ENCODE measurements at regions not wholly inside any gene's neighbourhood (a gene's known extent, or its start where the extent isn't known, plus 50 kb on each side); places are given as distances from the start of the nearest gene placed in this dataset.
"Not testable (repeated sequence)": the region's sequence is repeated elsewhere in the genome, so short reads cannot be mapped to it uniquely, and the experiment has no call there.

DNA sequence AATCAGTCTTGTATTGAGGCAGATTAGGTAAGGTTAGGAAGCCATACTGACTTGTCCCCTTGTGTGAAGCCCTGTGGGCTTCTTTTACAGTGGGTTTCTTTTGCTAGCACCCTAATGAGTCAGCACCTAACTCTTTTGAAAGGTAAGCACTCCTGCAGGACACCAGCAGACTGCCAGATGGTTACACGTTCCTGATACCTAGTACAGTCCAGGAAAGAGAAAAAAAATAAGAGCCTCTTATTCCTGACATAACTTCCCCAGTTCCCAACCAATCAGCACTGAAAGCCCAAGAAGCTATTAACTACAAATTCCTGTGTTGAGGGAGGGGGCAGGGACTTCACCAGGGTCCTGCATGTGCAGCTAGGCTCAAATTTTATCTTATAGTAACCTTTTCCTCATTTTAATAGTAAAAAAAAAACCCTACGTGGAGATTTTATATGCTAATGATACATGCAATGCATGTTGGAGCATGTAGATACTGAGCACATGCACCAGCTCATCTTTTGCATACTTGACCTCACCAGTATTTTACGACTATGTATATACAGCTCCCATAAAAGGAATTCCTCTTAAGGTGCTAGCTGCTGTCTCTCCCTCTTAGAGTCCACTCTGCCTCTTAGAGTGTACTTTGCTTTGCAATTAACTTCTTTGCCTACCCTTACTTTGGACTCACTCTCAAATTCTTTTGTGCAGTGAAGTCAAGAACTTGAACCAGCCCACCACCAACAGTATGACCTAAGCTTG is 84.7 kb upstream of the RORB start:
- no peaks in the 10 kb centered on the region for H3K36me3 Mint-ChIP-seq (ENCODE audit: low read depth)
- no peaks in the 10 kb centered on the region for H3K4me1 Mint-ChIP-seq

DNA sequence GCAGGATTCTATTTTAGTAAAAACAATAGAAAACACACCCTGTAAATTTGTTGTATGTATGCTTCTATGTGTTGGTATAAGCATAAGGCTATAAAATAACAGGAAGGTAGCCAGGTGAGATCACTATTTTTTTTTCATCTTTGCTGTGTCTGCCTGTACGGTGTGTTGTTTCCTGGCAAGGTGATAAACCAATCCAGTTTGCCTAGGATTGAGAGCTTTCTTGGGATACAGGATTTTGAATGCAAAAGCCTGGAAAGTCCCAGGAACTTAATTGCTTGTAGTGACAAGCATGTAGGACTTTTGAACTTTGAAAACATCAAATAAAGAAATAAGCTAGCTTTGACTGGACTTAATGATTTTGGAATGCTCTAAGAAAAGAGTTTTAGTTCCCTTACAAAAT is 83.3 kb upstream of the RORB start:
- no peaks in the 10 kb centered on the region for H3K36me3 Mint-ChIP-seq (ENCODE audit: low read depth)
- H3K4me1 Mint-ChIP-seq: no peaks in the 10 kb centered on the region
- H3K9me3 Mint-ChIP-seq: peaks cover 7% of the 10 kb centered on the region
- H3K27ac Mint-ChIP-seq: no peak overlapping the region
- no peak overlapping the region for H3K4me3 Mint-ChIP-seq
- no peaks in the 10 kb centered on the region for H3K27me3 Mint-ChIP-seq
- intact Hi-C loops (cut with micrococcal nuclease): no loop called here
- no peak for DNase-seq

More for the DNA sequence above, 84.7 kb upstream of the RORB start:
- Mint-ChIP-seq H3K9me3 (peaks cover 7% of the 10 kb centered on the region), H3K4me3 (no peak overlapping the region), H3K27me3 (no peaks in the 10 kb centered on the region), H3K27ac (no peak overlapping the region)
- intact Hi-C loops (cut with micrococcal nuclease): no loop called here
- DNase-seq: no peak

DNA sequence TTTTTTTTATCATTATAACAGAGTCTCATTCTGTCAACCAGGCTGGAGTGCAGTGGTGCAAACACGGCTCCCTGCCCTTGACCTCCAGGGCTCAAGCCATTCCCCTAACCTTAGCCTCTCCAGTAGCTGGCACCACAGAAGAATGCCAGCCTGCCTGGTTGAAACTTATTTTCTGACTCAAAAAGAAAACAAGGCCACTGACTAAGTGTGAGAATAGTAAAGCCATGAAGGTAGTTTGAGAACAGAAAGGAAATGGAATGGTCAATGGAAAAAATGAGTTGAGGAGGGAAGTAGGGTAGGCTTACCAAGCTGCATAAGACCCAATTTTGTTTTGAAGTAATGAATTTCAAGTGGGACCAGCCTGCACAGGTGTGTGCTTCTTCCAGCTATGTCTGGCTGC is 82.8 kb upstream of the RORB start:
- intact Hi-C loops (cut with micrococcal nuclease): no loop called here
- H3K27ac Mint-ChIP-seq: no peak overlapping the region
- no peaks in the 10 kb centered on the region for H3K36me3 Mint-ChIP-seq (ENCODE audit: low read depth)
- peaks cover 7% of the 10 kb centered on the region for H3K9me3 Mint-ChIP-seq
- H3K27me3 Mint-ChIP-seq: no peaks in the 10 kb centered on the region
- no peaks in the 10 kb centered on the region for H3K4me1 Mint-ChIP-seq
- DNase-seq: no peak
- no peak overlapping the region for H3K4me3 Mint-ChIP-seq

DNA sequence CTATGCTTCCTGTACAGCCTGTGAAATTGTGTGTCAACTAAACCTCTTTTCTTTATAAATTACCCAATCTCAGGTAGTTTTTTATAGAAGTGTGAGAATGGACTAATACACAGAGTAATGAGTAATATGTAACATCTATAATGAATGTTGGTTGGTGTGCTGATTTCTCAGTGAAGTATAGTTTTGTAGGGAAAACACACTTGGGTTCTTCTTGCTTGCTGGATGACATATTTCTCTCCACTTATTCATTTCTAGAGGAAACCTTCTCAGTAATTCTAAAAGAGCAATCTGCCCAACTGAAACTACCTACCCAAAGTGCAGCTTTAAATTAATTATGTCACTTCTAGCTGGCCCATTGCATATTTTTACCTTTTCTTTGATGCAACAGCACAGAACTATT is 81.1 kb upstream of the RORB start:
- Mint-ChIP-seq H3K36me3 (ENCODE audit: low read depth) (no peaks in the 10 kb centered on the region), H3K27ac (no peak overlapping the region), H3K4me1 (no peaks in the 10 kb centered on the region), H3K9me3 (peaks cover 7% of the 10 kb centered on the region), H3K27me3 (no peaks in the 10 kb centered on the region), H3K4me3 (no peak overlapping the region)
- DNase-seq: no peak
- intact Hi-C loops (cut with micrococcal nuclease): no loop called here

DNA sequence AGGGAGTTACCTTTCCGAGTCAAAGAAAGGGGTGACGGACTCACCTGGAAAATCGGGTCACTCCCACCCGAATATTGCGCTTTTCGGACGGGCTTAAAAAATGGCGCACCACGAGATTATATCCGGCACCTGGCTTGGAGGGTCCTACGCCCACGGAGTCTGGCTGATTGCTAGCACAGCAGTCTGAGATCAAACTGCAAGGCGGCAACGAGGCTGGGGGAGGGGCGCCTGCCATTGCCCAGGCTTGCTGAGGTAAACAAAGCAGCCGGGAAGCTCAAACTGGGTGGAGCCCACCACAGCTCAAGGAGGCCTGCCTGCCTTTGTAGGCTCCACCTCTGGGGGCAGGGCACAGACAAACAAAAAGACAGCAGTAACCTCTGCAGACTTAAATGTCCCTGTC is 72.6 kb upstream of the RORB start:
- H3K4me3 Mint-ChIP-seq; H3K36me3 Mint-ChIP-seq (ENCODE audit: low read depth); H3K9me3 Mint-ChIP-seq; H3K27ac Mint-ChIP-seq; H3K4me1 Mint-ChIP-seq; intact Hi-C loops (cut with micrococcal nuclease); H3K27me3 Mint-ChIP-seq; DNase-seq: not testable (repeated sequence)

DNA sequence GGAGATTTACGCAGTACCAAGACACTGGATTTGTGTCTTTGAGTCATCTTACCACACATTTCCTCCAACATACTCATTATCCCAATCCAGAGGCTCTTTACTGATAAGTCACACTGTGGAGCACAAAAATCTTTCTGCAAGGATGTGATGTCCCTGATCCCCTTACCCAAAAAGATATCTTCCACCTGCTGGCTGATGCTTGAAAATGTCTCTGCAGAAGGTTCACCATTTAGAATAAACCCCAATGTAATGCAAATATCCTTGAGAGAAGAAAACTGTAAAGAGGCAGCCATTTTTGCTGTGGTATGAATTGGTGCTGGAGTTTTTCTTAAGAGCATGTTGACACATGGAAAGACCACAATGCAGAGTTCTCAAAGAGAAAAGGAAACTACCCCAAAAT is 65.7 kb upstream of the RORB start:
- H3K27ac Mint-ChIP-seq: no peak overlapping the region
- H3K9me3 Mint-ChIP-seq: peaks cover 3% of the 10 kb centered on the region
- H3K27me3 Mint-ChIP-seq: no peaks in the 10 kb centered on the region
- H3K4me1 Mint-ChIP-seq: no peaks in the 10 kb centered on the region
- no peaks in the 10 kb centered on the region for H3K36me3 Mint-ChIP-seq (ENCODE audit: low read depth)
- intact Hi-C loops (cut with micrococcal nuclease): no loop called here
- no peak for DNase-seq
- H3K4me3 Mint-ChIP-seq: no peak overlapping the region

DNA sequence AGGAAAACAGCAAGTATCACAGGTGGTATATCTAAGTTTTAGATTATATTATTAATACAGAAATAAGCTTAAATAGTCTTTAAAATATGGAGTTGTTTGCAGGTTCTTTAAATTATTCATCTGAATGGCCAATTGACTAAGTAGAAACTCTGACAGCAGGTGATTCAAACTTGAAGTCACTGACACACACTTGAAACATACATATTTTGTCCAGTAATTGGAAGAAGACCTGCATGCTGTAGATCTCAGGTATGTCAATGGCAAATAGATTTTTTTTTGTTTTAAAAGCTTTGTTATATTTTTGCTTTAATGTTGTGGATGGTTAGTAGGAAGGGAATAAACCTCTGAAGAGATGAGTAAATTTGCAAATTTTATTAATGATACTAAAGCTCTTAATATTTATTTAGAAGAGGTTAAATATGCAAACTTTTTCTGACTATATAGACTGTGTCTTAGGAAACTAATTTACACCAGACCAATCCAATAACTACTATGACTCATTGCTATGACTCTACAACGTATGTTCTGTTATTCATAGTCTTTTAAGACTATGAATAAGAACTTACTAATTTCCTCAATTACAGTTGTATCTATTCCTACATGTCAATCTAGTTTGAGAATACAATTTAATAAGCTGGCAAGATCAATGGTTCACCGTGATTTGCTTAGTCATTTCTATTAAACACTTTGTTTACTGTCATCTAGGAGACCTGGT is 53.9 kb upstream of the RORB start:
- H3K27ac Mint-ChIP-seq: no peak overlapping the region
- H3K9me3 Mint-ChIP-seq: no peaks in the 10 kb centered on the region
- H3K4me3 Mint-ChIP-seq: no peak overlapping the region
- H3K4me1 Mint-ChIP-seq: no peaks in the 10 kb centered on the region
- H3K27me3 Mint-ChIP-seq: no peaks in the 10 kb centered on the region
- intact Hi-C loops (cut with micrococcal nuclease): no loop called here
- no peak for DNase-seq
- no peaks in the 10 kb centered on the region for H3K36me3 Mint-ChIP-seq (ENCODE audit: low read depth)

DNA sequence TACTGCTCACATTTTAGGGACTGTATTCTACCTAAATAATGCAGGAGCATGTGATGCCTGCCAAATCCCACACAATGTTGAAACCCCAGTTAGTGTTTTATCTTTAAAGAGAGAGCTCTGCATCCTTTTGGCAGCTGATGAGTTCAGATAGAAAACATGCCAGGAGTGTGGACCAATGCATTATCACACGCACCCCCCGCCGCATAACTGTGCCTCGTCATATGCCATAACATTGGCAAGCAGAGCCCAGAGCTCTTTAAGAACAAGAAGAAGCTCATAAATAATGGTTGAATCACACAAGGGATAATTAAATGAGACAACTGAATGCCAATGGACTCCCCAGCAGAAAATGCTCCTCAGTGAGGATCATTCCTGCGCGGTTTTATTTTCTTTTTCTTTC is 52.8 kb upstream of the RORB start:
- no peak for DNase-seq
- Mint-ChIP-seq H3K27me3 (no peaks in the 10 kb centered on the region), H3K36me3 (ENCODE audit: low read depth) (no peaks in the 10 kb centered on the region), H3K27ac (no peak overlapping the region), H3K4me3 (no peak overlapping the region), H3K4me1 (no peaks in the 10 kb centered on the region), H3K9me3 (no peaks in the 10 kb centered on the region)
- intact Hi-C loops (cut with micrococcal nuclease): no loop called here

Measured in activated CD4-positive, alpha-beta T cell treated with anti-CD3 and anti-CD28 coated beads, Interleukin-2, amount 10 ng/mL, durations not matched to agents 24 days and 14 days (primary cell).